ENCODE measurements at regions not wholly inside any gene's neighbourhood (a gene's known extent, or its start where the extent isn't known, plus 50 kb on each side); places are given as distances from the start of the nearest gene placed in this dataset.

DNA sequence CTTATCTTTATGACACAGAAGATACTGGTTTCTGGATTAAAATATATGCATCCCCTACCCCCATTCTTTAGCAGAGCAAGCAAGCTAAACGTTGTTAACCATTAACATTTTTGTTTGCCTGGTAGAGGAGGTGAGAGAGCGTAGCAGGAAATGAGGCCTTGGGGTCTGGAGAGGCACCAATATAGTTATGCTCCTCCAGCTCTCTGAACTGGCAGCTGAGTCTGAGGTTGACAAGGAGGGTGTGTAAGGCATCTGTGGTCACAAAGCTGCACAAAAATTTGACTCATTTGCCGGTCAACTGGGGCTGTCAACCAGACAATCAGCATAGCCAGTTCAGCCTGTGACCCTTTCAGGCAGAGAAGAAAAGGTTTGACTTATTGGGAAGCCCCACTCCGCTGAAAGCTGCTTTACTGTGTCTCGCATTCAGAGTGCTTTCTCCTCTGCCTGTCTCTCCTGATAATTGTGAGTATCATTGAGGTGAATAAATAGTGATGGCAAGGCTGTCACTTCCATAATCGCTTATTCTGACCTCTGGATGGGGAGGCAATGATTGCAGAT, 647.5 kb upstream of the SETBP1 start:
- ChIA-PET POLR2A (no interaction called here), CTCF (interaction anchor here (0.6 kb wide), 1 partner anchor 1965 kb away, joined by 5 read pairs; no protein-coding TSS in a partner anchor)
- Mint-ChIP-seq H3K27ac (no peak overlapping the region), H3K9me3 (peaks cover 22% of the 10 kb centered on the region), H3K4me1 (peaks cover 15% of the 10 kb centered on the region), H3K27me3 (ENCODE audit: low read depth) (0 out of 2 replicates have a peak, but pooled peaks cover 6% of the 10 kb centered on the region), H3K4me3 (no peak overlapping the region), H3K36me3 (peaks cover 18% of the 10 kb centered on the region)
- DNase-seq (ENCODE audit: low spot score) (no peak), ATAC-seq (no peak)
- TF ChIP-seq, protein P1, sequence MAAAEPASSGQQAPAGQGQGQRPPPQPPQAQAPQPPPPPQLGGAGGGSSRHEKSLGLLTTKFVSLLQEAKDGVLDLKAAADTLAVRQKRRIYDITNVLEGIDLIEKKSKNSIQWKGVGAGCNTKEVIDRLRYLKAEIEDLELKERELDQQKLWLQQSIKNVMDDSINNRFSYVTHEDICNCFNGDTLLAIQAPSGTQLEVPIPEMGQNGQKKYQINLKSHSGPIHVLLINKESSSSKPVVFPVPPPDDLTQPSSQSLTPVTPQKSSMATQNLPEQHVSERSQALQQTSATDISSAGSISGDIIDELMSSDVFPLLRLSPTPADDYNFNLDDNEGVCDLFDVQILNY (CRISPR knock-in tag; IDR thresholded peaks at IDR 0.05): no peak
- no peak for TF ChIP-seq MXD4 (CRISPR knock-in tag; IDR thresholded peaks at IDR 0.05; ENCODE audit: borderline replicate concordance)
- no peak for TF ChIP-seq FOXK1 (CRISPR knock-in tag; IDR thresholded peaks at IDR 0.05)
- TF ChIP-seq, protein P2, sequence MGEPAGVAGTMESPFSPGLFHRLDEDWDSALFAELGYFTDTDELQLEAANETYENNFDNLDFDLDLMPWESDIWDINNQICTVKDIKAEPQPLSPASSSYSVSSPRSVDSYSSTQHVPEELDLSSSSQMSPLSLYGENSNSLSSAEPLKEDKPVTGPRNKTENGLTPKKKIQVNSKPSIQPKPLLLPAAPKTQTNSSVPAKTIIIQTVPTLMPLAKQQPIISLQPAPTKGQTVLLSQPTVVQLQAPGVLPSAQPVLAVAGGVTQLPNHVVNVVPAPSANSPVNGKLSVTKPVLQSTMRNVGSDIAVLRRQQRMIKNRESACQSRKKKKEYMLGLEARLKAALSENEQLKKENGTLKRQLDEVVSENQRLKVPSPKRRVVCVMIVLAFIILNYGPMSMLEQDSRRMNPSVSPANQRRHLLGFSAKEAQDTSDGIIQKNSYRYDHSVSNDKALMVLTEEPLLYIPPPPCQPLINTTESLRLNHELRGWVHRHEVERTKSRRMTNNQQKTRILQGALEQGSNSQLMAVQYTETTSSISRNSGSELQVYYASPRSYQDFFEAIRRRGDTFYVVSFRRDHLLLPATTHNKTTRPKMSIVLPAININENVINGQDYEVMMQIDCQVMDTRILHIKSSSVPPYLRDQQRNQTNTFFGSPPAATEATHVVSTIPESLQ (CRISPR knock-in tag; IDR thresholded peaks at IDR 0.05): no peak
- no peak for TF ChIP-seq GRHL2 (CRISPR knock-in tag; IDR thresholded peaks at IDR 0.05; ENCODE audit: insufficient replicate concordance, severe bottlenecking)
- TF ChIP-seq NR3C1 (CRISPR knock-in tag; conservative IDR thresholded peaks at IDR 0.05; ENCODE audit: low read depth): no peak
- TF ChIP-seq FOXP1 (CRISPR knock-in tag; IDR thresholded peaks at IDR 0.05; ENCODE audit: borderline replicate concordance): no peak
- TF ChIP-seq, protein P3, sequence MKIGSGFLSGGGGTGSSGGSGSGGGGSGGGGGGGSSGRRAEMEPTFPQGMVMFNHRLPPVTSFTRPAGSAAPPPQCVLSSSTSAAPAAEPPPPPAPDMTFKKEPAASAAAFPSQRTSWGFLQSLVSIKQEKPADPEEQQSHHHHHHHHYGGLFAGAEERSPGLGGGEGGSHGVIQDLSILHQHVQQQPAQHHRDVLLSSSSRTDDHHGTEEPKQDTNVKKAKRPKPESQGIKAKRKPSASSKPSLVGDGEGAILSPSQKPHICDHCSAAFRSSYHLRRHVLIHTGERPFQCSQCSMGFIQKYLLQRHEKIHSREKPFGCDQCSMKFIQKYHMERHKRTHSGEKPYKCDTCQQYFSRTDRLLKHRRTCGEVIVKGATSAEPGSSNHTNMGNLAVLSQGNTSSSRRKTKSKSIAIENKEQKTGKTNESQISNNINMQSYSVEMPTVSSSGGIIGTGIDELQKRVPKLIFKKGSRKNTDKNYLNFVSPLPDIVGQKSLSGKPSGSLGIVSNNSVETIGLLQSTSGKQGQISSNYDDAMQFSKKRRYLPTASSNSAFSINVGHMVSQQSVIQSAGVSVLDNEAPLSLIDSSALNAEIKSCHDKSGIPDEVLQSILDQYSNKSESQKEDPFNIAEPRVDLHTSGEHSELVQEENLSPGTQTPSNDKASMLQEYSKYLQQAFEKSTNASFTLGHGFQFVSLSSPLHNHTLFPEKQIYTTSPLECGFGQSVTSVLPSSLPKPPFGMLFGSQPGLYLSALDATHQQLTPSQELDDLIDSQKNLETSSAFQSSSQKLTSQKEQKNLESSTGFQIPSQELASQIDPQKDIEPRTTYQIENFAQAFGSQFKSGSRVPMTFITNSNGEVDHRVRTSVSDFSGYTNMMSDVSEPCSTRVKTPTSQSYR (CRISPR knock-in tag; IDR thresholded peaks at IDR 0.05): no peak
- TF ChIP-seq, protein P4, sequence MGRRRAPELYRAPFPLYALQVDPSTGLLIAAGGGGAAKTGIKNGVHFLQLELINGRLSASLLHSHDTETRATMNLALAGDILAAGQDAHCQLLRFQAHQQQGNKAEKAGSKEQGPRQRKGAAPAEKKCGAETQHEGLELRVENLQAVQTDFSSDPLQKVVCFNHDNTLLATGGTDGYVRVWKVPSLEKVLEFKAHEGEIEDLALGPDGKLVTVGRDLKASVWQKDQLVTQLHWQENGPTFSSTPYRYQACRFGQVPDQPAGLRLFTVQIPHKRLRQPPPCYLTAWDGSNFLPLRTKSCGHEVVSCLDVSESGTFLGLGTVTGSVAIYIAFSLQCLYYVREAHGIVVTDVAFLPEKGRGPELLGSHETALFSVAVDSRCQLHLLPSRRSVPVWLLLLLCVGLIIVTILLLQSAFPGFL (CRISPR knock-in tag; IDR thresholded peaks at IDR 0.05; ENCODE audit: borderline replicate concordance): no peak
- TF ChIP-seq ZNF232 (CRISPR knock-in tag; IDR thresholded peaks at IDR 0.05): no peak

DNA sequence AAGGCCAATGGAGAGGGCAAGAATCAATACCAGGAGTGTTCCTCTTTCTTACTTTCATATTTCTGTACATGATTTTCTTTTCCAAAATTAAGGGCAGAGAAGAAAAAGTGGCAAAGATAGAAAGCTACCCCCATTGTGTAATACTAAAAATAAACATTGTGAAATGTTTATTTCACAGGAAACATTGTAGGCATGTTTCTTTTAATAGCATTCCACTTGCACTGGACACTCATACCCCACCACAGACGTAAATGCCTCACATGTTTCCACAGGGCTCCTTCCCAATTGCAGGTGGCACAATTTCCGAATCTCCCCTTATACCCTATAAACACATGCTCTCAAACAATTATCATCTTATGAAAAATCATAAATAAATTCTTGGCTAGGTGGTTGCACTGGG, 645.1 kb upstream of the SETBP1 start:
- CTCF ChIA-PET: no interaction called here
- peaks cover 4% of the 10 kb centered on the region; the same call in 1 of the 2 replicates for H3K9me3 Mint-ChIP-seq
- H3K27me3 Mint-ChIP-seq (ENCODE audit: low read depth): no peaks in the 10 kb centered on the region
- H3K27ac Mint-ChIP-seq: no peak overlapping the region
- ATAC-seq (no peak), DNase-seq (ENCODE audit: low spot score) (no peak)
- 0 out of 2 replicates have a peak, but pooled peaks cover 3% of the 10 kb centered on the region for H3K36me3 Mint-ChIP-seq
- TF ChIP-seq, protein P5, sequence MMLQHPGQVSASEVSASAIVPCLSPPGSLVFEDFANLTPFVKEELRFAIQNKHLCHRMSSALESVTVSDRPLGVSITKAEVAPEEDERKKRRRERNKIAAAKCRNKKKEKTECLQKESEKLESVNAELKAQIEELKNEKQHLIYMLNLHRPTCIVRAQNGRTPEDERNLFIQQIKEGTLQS (CRISPR knock-in tag; conservative IDR thresholded peaks at IDR 0.05): no peak
- TF ChIP-seq EMX1 (CRISPR knock-in tag; IDR thresholded peaks at IDR 0.05): no peak
- no peak for TF ChIP-seq ZNF232 (CRISPR knock-in tag; IDR thresholded peaks at IDR 0.05)
- TF ChIP-seq PRRX2 (CRISPR knock-in tag; IDR thresholded peaks at IDR 0.05): no peak
- H3K4me1 Mint-ChIP-seq: peaks cover 21% of the 10 kb centered on the region
- POLR2A ChIA-PET: no interaction called here
- no peak overlapping the region for H3K4me3 Mint-ChIP-seq

DNA sequence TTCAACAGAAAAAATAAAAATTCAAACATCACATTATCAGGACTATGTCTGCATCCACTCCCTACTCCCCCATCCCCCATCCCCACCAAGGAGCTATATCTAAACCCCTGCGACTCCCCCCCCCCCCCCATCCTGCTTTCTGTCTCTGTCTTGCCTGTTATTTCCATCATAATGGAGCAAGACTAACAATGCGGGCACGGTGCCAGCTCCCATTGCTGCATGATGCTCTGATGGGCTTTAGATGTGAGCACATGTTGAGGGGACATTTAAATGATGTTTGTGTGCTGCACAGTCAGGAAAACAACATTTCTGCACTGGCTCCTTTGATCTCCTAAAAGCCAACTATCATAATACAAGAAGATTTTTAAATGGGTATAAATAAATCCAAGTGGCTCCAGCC, 644.2 kb upstream of the SETBP1 start:
- Mint-ChIP-seq H3K36me3 (no peaks in the 10 kb centered on the region), H3K4me1 (peaks cover 26% of the 10 kb centered on the region), H3K27ac (no peak overlapping the region), H3K4me3 (no peak overlapping the region), H3K27me3 (ENCODE audit: low read depth) (no peaks in the 10 kb centered on the region), H3K9me3 (peaks cover 4% of the 10 kb centered on the region; the same call in 1 of the 2 replicates)
- CTCF ChIA-PET: no interaction called here
- POLR2A ChIA-PET: no interaction called here
- DNase-seq (ENCODE audit: low spot score) (peak; percentile 17), ATAC-seq (peak; percentile 52)
- TF ChIP-seq SMAD3 (CRISPR knock-in tag; IDR thresholded peaks at IDR 0.05; ENCODE audit: borderline replicate concordance): no peak
- TF ChIP-seq ZNF396 (CRISPR knock-in tag; IDR thresholded peaks at IDR 0.05; ENCODE audit: borderline replicate concordance): no peak
- TF ChIP-seq, protein P6, sequence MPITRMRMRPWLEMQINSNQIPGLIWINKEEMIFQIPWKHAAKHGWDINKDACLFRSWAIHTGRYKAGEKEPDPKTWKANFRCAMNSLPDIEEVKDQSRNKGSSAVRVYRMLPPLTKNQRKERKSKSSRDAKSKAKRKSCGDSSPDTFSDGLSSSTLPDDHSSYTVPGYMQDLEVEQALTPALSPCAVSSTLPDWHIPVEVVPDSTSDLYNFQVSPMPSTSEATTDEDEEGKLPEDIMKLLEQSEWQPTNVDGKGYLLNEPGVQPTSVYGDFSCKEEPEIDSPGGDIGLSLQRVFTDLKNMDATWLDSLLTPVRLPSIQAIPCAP (CRISPR knock-in tag; IDR thresholded peaks at IDR 0.05): no peak
- TF ChIP-seq ZNF317 (CRISPR knock-in tag; IDR thresholded peaks at IDR 0.05; ENCODE audit: borderline replicate concordance, low read depth): no peak
- no peak for TF ChIP-seq OVOL2 (CRISPR knock-in tag; IDR thresholded peaks at IDR 0.05; ENCODE audit: borderline replicate concordance)
- no peak for TF ChIP-seq ZNF263 (CRISPR knock-in tag; IDR thresholded peaks at IDR 0.05; ENCODE audit: low read depth)
- TF ChIP-seq FOXJ3 (CRISPR knock-in tag; IDR thresholded peaks at IDR 0.05; ENCODE audit: borderline replicate concordance): no peak
- no peak for TF ChIP-seq KAT7 (CRISPR knock-in tag; IDR thresholded peaks at IDR 0.05; ENCODE audit: borderline replicate concordance)
- no peak for TF ChIP-seq ZNF671 (CRISPR knock-in tag; IDR thresholded peaks at IDR 0.05)
- no peak for TF ChIP-seq JUN (CRISPR knock-in tag; IDR thresholded peaks at IDR 0.05)
